ENCODE measurements at regions not wholly inside any gene's neighbourhood (a gene's known extent, or its start where the extent isn't known, plus 50 kb on each side); places are given as distances from the start of the nearest gene placed in this dataset.

DNA sequence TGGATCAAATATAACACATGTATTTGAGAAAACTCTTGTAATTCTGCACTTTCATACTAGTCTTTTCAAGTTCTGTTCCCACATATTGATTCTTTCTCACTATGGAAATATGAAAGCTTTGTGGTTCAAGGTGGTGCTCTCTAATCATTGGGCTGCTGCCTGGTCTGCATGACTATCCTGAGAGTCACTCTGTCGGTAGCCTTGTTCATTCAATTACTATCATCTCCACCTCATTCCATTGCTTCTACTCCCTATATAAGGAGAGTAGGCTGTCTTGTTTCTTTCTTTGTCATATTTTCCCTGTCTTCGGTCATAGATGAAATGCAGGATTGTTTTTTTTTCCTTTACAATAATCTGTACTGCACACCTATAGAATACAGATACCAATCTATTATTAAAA, 341.4 kb upstream of the ACTBL2 start:
- no peak for DNase-seq (ENCODE audit: low read depth in 1 of 2, low spot score in 1 of 2)

DNA sequence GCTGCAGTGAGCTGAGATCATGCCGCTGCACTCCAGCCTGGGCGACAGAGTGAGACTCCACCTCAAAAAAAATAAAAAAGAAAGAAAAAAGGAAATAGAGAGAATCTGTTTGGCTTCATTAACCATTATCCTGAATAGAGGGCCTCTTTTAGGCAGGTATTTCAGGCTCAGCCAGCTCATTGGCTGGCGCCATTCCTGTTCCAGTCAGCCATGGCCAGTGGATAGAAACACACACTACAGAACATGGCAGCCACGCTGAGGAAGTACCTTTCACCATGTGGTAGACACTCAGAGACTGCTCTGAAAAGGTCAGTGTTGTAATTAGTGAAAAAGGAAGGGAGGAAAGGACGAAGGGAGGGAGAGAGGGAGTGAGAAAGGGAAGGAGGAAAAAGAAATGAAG, 340.0 kb upstream of the ACTBL2 start:
- DNase-seq (ENCODE audit: low read depth in 1 of 2, low spot score in 1 of 2), result no peak

DNA sequence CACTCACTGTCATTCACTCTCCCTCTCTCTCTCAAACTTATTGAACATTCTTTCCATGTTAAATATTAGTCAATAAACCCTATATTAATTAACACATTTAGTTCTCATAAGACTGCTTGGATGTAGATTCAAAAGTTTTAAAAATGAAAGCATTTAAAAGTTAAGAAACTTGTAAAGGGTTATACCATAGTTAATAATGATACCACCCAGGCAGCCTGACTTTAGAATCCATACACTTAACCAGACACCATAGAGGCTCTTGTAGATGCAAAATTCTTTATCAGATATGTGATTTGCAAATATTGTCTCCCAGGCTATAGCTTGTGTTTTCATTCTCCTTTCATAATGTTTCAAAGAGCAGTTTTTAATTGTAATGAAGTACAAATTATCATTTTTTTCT, 335.8 kb upstream of the ACTBL2 start:
- DNase-seq (ENCODE audit: low read depth in 1 of 2, low spot score in 1 of 2), result no peak

DNA sequence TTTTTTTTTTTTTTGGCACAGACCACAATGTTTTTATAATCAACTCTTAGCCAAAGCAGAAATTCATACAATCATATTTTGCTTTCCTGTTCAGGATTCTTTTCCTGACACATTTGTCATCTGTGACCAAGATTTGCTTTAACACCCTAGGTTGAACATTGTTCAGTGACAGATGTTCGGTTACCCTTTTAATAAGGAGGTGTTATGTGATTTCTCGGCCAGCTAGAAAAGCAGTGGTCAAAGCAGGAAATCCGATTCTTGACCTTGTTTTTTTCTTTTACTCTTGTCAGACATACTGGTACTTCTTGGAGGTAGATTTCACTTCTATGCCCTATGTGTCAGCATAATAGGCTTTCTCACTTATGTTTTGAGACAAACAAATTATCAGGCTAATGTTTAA, 335.3 kb upstream of the ACTBL2 start:
- DNase-seq (ENCODE audit: low read depth in 1 of 2, low spot score in 1 of 2), result no peak

DNA sequence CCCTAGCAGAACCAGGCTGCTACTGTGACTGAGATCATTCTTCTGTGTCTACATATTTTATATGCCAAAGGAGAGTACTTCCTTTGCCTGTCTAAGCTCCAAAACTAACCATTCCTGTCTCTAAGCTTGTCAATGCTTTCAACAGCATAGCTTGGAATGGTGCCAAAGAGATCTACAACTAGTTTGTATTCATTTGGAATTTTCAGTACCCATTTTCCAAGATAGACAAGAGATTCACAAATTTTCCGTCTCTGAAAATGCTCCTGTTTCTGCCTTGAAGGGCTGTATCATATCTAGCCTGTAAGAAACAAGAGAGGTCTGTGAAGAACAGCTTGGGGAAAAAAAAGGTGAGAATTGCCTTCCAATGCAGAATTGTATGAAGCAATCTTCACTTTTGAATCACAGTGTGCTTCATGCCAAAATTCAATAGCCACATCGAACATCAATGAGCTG, 334.4 kb upstream of the ACTBL2 start:
- no peak for DNase-seq (ENCODE audit: low read depth in 1 of 2, low spot score in 1 of 2)

DNA sequence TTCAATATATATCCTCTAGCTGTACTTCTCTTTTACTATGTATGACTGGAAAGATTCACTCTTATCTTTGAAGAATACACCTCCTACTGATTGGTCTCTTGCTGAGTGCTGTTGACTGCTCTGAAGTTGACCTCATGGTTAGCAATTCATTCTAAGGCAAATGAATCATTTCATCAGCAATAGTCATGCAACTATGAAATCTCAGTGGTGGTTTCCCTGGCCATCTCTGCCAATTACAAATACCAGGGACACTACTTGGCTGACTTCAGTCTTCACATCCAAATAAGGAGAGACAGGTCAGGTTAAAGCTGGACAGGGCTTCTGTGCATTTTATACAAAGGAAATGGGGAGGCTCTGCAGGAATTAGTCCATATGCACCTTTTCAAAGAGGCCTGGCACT, 333.5 kb upstream of the ACTBL2 start:
- DNase-seq (ENCODE audit: low read depth in 1 of 2, low spot score in 1 of 2), result no peak

DNA sequence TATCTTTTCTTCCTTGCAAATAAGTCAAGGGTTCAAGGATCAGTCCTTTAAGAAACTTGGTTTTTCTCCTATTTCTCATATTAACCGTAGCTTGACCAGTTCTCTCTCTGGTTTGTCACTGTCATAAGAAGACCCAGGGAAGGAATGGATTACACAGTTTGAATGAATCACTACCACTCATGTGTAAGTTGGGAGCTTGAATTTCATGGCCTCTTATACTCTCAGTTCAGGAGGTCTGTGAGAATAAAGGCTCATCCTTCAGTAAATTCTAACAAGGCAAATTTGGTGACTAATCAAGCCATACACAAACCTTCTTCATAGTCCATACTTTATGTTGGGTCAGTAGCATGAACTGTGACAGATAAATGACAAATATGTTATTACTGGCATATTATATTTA, 323.1 kb upstream of the ACTBL2 start:
- DNase-seq (ENCODE audit: low read depth in 1 of 2, low spot score in 1 of 2), result no peak

DNA sequence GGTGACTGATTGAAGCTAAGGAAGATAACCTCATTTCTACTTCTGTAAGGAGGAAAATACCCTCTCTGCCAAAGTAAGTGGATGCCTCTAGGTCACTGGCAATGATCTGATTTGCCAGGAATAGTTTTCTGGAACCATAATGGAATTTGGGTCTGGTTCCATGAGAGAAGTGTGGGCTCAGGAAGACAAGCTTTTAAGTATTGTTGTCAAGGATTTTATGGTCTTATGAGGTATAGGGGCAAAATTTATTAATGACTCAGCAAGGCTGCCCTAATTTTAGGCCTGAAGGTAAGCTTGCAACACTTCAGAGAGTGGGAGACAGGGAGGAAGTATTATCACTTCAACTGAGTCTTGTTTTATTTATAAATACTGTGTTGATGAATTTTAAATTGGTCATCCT, 322.6 kb upstream of the ACTBL2 start:
- no peak for DNase-seq (ENCODE audit: low read depth in 1 of 2, low spot score in 1 of 2)

DNA sequence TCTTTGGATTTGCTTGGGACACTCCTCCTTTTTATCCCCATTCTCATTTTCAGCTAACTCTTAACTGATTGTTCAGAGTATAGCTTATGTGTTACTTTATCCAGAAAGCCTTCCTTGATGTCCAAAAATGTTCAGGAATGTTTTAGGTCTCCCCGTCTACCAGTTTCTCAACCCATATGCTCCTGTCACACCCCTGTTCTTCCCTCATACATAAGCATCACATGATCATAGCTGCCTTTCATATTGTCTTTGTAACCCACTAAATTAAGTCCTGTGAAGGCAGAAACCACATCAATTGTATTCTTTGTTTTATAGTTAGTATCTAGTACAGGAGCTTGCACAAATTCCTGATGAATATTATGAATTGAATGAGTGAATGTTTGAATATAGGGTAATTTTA, 321.9 kb upstream of the ACTBL2 start:
- DNase-seq (ENCODE audit: low read depth in 1 of 2, low spot score in 1 of 2), result no peak

DNA sequence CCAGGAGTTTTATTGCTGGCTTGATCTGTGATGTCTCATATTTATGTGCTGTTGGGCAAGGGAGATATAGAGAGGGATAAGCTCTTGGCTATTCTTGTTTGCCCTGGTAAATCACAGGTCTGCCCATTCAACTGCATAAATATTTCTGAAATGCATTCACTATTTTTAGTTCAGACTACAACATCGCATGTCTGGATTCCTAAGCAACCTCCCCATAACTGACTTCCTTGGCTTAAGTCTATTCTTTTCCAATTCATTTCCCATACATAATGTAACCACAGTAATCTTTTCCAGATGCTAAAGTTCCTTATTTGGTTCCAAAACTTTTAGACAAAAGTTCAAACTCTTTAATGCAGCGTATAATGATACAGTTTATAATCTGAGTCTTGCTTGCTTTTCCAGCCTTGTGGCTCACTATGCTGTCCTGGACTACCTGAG, 321.4 kb upstream of the ACTBL2 start:
- no peak for DNase-seq (ENCODE audit: low read depth in 1 of 2, low spot score in 1 of 2)

DNA sequence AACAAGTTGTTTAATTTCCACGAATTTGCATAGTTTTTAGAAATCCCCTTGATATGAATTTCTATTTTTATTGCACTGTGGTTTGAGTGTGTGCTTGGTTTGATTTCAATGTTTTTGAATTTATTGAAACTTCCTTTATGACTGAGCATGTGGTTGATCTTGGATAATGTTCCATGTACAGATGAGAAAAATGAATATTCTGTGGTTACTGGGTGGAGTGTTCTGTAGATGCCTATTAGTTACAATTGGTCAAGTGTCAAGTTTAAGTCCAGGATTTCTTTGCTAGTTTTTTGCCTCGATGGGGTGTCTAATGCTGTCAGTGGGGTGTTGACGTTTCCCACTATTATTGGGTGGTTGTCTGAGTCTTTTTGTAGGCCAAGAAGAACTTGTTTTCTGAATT, 319.5 kb upstream of the ACTBL2 start:
- no peak for DNase-seq (ENCODE audit: low read depth in 1 of 2, low spot score in 1 of 2)

DNA sequence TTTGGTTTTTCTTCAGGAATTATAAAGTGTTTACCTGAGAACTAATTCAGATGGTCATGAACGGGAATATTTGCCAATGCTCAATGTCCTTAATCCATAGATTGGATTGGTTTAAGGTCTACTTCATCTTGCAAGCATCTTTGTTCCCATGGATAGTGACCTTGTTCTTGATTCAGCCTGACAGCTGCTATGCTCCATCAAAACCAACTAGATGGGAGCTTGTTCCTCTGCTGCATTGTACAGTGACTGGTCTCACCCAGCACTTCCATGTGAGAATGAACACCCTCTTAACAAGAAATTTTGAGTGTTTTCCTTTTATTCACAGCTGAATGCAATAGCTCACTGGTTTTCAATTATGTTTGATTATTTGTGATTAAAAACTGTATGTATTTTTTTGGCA, 312.6 kb upstream of the ACTBL2 start:
- DNase-seq (ENCODE audit: low read depth in 1 of 2, low spot score in 1 of 2), result no peak

DNA sequence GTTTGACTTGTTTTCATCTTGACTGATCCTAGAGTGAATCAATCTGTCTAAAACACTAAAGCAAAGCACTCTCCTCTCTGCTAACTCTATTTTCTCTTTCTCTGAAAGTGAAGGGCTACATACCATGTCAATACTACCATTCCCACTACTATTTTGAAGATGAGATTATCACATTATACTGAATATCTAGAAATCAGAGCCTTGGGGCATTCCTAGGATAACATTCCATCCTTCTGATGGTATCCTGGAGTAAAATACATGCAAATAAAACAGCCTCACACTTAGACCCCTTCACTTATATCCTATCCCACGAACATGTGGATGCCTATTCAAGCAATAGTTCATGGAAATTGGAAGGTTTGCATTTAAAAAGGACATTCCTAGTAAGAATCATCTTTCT, 309.3 kb upstream of the ACTBL2 start:
- no peak for DNase-seq (ENCODE audit: low read depth in 1 of 2, low spot score in 1 of 2)

DNA sequence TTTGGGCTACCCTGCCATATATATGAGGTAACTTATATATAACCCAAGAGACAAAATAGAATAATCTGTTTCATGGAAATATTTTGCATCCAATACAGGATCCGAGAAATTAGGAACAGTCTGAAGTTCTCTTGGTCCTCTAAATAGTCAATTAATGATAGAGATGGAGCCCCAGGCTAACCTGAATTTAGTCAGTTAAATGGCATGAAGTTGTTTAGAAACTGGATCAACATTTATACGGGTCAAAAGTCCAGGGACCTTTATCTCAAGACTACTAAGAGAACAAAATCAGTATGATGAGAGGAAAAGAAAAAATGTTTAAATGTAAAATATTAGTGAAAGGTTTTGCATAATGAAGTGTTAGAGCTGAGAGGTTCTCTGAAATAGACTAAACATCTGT, 303.3 kb upstream of the ACTBL2 start:
- no peak for DNase-seq (ENCODE audit: low read depth in 1 of 2, low spot score in 1 of 2)

DNA sequence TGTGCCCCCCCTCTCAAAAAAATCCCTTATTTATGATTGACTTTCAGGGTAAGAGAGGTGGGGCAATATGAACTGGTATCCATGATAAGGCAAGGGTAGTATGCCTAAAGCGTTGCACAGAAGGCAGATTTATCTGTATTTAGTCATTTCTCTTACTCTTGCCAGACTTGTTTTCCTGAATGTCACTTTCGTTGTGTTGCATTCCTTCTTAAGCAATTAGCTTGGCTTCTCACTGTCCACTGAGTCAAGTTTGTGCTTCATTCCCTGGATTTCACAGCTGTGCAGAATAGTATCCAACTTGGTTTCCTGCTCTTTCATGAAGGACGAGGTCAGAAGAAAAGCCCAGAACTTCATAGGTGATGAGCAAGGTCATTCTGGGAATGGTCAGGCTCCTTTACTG, 301.5 kb upstream of the ACTBL2 start:
- DNase-seq (ENCODE audit: low read depth in 1 of 2, low spot score in 1 of 2), result no peak

DNA sequence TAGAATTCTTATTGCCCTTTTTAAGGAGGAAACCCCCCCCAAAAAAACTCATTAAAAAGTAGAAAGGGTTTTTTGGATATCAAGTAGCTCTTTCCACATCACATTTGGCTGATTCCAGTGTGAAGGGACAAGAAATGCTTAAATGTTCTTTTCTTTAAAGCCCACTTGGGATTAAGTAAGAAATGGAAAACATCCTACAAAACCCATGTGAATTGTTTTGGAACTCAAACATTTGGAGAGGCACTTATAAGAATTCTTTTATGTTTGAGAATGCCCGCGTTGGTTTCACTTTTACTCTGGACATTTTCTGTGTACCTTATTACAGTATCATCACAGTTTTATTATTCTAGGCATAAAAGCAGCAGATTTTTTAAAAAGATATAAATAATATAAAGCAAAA, 301.1 kb upstream of the ACTBL2 start:
- DNase-seq (ENCODE audit: low read depth in 1 of 2, low spot score in 1 of 2), result no peak

DNA sequence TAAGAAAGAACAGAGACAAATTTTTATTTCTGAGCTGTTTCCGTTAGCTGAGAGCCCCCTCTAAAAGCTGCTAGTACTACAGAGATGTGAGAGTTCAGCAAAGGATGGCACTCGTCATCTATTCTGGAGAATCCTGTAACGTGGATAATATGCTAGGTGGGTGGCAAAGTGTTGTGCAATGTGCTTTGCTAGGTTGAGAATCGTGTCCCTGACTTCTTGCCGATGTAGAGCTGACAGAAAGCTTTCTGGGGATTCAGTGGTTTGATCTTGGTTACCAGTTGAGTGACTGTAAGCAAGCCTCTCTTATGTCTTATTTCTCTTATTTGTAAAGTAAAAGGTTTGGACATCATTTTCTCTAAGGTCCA, 298.3 kb upstream of the ACTBL2 start:
- no peak for DNase-seq (ENCODE audit: low read depth in 1 of 2, low spot score in 1 of 2)

DNA sequence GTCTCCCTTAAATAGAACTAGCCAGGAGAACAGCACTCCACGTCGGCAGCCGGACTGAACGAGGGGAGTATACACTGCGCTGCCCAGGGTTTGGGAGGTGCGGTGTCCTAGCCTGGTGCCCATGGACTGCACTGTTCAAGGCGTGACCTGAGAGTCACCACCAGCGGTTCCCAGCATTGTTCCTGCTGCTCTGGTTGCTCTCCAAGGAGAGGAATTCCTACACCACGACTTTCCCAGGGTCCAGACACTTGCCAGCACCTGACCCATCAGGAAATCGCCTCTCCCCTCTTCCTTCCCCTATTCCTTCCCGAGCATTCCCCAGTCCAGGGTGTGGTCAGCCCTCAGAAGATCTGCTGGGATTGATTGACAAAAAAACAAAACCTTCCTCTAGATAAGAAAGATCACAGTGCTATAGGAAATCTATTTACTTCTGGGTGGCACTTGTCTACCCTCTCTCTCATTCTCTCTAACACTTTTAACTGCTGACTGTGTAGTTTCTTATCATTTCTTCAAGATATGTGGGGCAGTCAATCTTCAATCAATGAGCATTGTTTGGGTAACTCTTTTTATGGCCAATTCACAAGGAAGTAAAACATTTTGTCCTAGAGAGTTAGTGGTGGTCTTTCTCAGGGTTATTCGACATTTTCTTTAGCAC, 297.8 kb upstream of the ACTBL2 start:
- DNase-seq (ENCODE audit: low read depth in 1 of 2, low spot score in 1 of 2), result no peak

DNA sequence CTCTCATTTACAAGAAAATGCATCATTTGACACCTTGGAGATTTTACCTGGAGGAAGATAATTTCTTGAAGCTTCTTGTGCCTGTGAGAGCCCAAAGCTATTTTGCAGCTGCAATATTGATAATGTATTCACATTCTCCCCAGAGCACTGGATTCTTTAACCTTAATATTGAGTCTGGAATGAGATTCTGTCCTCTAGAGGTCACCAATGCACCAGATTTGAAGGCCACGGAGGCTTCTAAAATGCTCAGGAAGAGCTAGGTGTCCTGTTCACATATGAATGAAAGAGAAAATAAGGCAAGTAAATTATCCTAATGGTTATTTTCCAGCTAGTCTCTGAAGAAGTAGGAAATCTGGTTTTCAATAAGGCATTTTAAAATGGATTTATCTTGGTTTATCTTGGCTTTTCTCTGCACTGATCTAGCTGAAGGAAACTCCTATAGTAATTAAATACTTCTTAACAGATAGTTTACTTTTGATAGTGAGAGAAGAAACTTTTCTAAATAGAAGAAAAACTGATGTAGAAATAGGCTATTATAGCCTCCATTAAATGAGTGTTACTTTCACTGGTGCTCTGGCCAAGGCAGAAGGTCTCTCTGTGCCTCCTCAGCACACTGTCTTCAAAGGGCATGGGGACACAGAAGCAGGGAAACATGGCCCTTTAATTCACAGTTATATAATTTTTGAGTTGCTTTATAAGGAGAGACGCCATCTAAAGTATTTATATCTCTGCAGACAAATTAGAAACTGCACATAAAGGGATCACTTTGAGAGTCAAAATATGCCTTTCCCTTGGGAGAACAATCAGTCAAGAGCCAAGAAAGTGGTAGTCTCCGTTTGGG, 297.0 kb upstream of the ACTBL2 start:
- DNase-seq (ENCODE audit: low read depth in 1 of 2, low spot score in 1 of 2), result peak in 1 of 2 donors; percentile 5

DNA sequence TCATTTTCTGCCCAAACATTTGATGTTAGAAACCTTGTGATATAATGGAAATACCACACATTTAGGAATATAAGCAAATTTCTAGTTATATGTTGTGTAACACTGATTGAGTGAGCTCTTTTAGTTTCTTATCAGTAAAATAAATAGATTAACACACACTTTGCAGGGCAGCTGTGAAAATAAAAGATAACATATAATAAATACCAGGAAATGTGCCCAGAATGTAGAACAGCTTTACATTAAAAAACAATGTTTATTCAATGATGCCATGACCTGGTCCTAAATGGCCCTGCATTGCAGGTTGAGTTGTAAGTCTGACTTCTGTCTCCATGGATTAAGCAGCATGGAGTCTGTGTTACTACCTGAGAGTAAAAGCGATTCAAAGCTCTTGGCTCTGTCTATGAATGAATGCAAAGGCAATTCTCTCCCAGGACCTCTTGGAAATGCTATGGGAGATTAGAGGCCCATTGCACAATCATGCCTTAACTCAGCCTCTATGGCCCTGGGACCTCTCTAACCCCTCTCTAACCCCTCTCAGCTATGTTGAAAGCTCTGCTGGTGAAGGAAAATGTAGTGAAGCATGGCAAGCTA, 296.0 kb upstream of the ACTBL2 start:
- no peak for DNase-seq (ENCODE audit: low read depth in 1 of 2, low spot score in 1 of 2)

DNA sequence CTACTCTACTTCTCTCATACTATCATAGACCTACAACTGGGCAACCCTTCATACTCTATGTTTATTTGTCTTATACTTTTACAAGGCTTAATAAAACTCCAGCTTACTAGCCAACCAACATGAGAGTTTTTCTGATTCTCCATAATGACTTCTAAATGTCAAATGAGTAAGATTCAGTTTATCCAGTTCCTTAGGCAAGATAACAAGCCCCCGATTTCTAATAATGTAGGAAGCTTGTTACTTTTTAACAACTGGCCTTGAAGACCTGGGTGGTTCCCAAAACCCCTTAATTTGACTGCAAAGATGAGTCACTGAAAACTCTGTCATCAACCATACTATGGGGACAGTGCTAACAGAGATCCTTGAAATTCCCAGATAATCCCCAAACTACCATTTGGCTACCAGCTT, 294.6 kb upstream of the ACTBL2 start:
- DNase-seq (ENCODE audit: low read depth in 1 of 2, low spot score in 1 of 2), result no peak

DNA sequence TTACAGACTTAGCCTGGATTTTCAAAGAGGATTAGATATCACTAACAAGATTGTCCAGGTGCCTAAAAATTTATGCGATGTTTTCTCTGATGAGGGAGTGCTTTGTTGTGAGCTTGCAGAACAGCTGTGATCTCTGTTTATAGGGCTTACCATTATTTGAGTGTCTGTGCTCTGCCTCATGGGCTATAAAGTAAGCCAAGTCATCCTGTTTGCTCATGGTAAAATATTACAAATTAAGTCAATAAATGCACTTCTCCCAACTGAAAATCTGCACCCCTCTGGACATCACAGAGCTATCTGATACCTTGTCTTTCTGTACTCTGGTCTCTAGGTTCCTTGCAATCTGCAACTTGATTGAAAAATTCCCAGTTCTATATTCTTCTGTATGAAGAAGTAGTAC, 293.4 kb upstream of the ACTBL2 start:
- DNase-seq (ENCODE audit: low read depth in 1 of 2, low spot score in 1 of 2), result no peak
